ENCODE measurements at regions not wholly inside any gene's neighbourhood (a gene's known extent, or its start where the extent isn't known, plus 50 kb on each side); places are given as distances from the start of the nearest gene placed in this dataset.

DNA sequence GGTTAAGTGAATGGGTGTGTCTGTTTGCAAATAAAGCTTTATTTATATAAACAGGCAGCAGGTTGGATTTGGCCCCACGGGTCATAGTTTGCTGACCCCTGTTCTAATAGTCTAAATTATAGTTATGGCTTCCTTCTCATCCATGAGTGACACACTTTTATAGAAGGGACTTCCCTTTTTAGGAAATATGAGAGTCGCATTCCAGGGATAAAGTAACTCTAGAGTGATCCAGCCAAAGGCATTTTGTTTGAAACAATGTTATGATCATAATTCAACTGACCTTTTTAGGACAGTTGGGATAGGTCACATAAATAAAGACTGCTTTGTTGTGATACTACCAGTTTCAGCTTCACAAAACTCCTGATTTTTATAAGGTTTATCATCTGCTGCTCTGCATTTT is 87.9 kb downstream of the ALX1 start:
- Mint-ChIP-seq H3K27me3 (no peaks in the 10 kb centered on the region), H3K36me3 (ENCODE audit: low read depth) (no peaks in the 10 kb centered on the region), H3K4me1 (no peaks in the 10 kb centered on the region), H3K9me3 (no peaks in the 10 kb centered on the region), H3K4me3 (no peak overlapping the region), H3K27ac (no peak overlapping the region)
- ChIA-PET CTCF (no interaction called here), POLR2A (no interaction called here)
- no peak for TF ChIP-seq CTCF (IDR thresholded peaks at IDR 0.05)
- DNase-seq (no peak), ATAC-seq (ENCODE audit: low read depth) (no peak)
- intact Hi-C loops (cut with micrococcal nuclease) = no loop called here

- Mint-ChIP-seq H3K4me3 (no peak overlapping the region), H3K36me3 (ENCODE audit: low read depth) (no peaks in the 10 kb centered on the region), H3K27ac (no peak overlapping the region), H3K9me3 (no peaks in the 10 kb centered on the region), H3K27me3 (no peaks in the 10 kb centered on the region), H3K4me1 (no peaks in the 10 kb centered on the region)
- no peak for TF ChIP-seq CTCF (IDR thresholded peaks at IDR 0.05)
- intact Hi-C loops (cut with micrococcal nuclease) = no loop called here
- DNase-seq = no peak
- ChIA-PET CTCF (no interaction called here), POLR2A (no interaction called here)
- ATAC-seq (ENCODE audit: low read depth) = no peak
These were observed 89.5 kb downstream of the ALX1 start for GRCh38 chr12:85369365-85370154.

DNA sequence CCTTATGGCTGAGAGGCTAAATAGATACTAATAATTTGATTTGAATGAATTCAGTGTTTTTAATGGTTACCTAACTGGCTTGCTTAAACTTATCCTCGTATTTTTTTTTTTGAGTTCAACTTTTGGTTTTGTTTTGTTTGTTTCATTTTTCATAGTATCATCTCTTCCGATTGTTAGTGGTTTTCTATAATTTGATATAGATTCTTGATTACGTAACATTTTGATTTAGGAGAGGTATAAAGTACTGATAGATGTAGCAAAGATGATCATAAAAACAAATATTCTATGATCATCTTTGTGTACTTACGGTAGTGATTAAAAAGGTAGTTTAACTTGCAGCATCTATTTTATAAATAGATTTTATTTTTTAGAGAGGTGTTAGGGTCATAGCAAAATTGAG is 93.0 kb downstream of the ALX1 start:
- DNase-seq (no peak), ATAC-seq (ENCODE audit: low read depth) (no peak)
- POLR2A ChIA-PET = no interaction called here
- H3K36me3 Mint-ChIP-seq (ENCODE audit: low read depth) = no peaks in the 10 kb centered on the region
- no peak overlapping the region for H3K27ac Mint-ChIP-seq
- no peaks in the 10 kb centered on the region for H3K27me3 Mint-ChIP-seq
- H3K9me3 Mint-ChIP-seq = no peaks in the 10 kb centered on the region
- intact Hi-C loops (cut with micrococcal nuclease) = no loop called here
- no peak for TF ChIP-seq CTCF (IDR thresholded peaks at IDR 0.05)
- no peaks in the 10 kb centered on the region for H3K4me1 Mint-ChIP-seq
- CTCF ChIA-PET = no interaction called here
- no peak overlapping the region for H3K4me3 Mint-ChIP-seq

GRCh38 chr12:85374981-85375380 is 95.0 kb downstream of the ALX1 start:
- H3K27ac Mint-ChIP-seq = no peak overlapping the region
- H3K9me3 Mint-ChIP-seq = no peaks in the 10 kb centered on the region
- no peak for DNase-seq
- no peak for ATAC-seq (ENCODE audit: low read depth)
- no peaks in the 10 kb centered on the region for H3K4me1 Mint-ChIP-seq
- TF ChIP-seq CTCF (IDR thresholded peaks at IDR 0.05) = no peak
- intact Hi-C loops (cut with micrococcal nuclease) = no loop called here
- ChIA-PET CTCF (no interaction called here), POLR2A (no interaction called here)
- H3K36me3 Mint-ChIP-seq (ENCODE audit: low read depth) = no peaks in the 10 kb centered on the region
- no peak overlapping the region for H3K4me3 Mint-ChIP-seq
- H3K27me3 Mint-ChIP-seq = no peaks in the 10 kb centered on the region

DNA sequence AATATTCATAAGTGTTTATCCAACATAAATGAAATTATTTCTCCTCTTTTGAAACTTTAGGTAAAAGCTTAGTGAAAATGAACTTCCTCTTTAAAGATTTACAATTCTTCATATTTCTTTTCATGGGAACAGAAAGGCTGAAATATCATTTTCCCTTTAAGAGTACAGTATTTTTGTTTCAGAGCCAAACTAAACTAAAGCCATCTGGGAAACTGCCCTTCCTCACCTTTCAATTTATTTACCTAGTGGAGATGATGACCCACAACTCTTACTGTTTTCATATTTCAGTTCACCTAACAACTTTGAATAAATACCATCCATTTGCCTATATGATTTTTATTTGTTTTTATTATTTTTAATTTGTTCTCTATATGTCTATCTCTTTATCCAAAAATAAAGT is 105.4 kb downstream of the ALX1 start:
- intact Hi-C loops (cut with micrococcal nuclease) = no loop called here
- Mint-ChIP-seq H3K27me3 (no peaks in the 10 kb centered on the region), H3K27ac (no peak overlapping the region), H3K9me3 (no peaks in the 10 kb centered on the region), H3K4me1 (no peaks in the 10 kb centered on the region), H3K36me3 (ENCODE audit: low read depth) (no peaks in the 10 kb centered on the region), H3K4me3 (no peak overlapping the region)
- CTCF ChIA-PET = no interaction called here
- POLR2A ChIA-PET = no interaction called here
- DNase-seq = no peak
- TF ChIP-seq CTCF (IDR thresholded peaks at IDR 0.05) = no peak
- no peak for ATAC-seq (ENCODE audit: low read depth)

Measured in activated B cell treated with CpG ODN at 0.5 μM for 24 hours (primary cell).